Iris pigment epithelial cell (primary cell): ENCODE measurements at regions not wholly inside any gene's neighbourhood (a gene's known extent, or its start where the extent isn't known, plus 50 kb on each side); places are given as distances from the start of the nearest gene placed in this dataset.

Experiments used
- DNase-seq: peaks from one replicate; pipeline ENCODE4 v3.0.0-alpha.2; 2011; ENCODE audit warnings: low read depth

GRCh38 chr7:136807598-136807997 lies 60.9 kb upstream of the CHRM2 start:
- no peak for DNase-seq

GRCh38 chr7:136803028-136803427 lies 65.4 kb upstream of the CHRM2 start:
- no peak for DNase-seq

- no peak for DNase-seq
These were observed 84.5 kb upstream of the CHRM2 start for GRCh38 chr7:136783934-136784333.

GRCh38 chr7:136741941-136742340 lies 126.5 kb upstream of the CHRM2 start:
- DNase-seq: peak; percentile 1

- DNase-seq: no peak
These were observed 139.5 kb upstream of the CHRM2 start for GRCh38 chr7:136728945-136729344.

- DNase-seq: no peak
These were observed 142.0 kb upstream of the CHRM2 start for GRCh38 chr7:136726460-136726859.

GRCh38 chr7:136717910-136718557 lies 150.4 kb upstream of the CHRM2 start:
- DNase-seq: no peak

- DNase-seq: no peak
These were observed 154.4 kb upstream of the CHRM2 start for GRCh38 chr7:136714062-136714461.

- no peak for DNase-seq
These were observed 157.7 kb upstream of the CHRM2 start for GRCh38 chr7:136710751-136711150.

GRCh38 chr7:136709876-136710275 lies 158.6 kb upstream of the CHRM2 start:
- no peak for DNase-seq

GRCh38 chr7:136702913-136703312 lies 165.5 kb upstream of the CHRM2 start:
- DNase-seq: no peak

GRCh38 chr7:136698977-136699376 lies 169.5 kb upstream of the CHRM2 start:
- DNase-seq: no peak

- no peak for DNase-seq
These were observed 170.2 kb upstream of the CHRM2 start for GRCh38 chr7:136698231-136698630.

GRCh38 chr7:136697271-136697670 lies 171.2 kb upstream of the CHRM2 start:
- no peak for DNase-seq

GRCh38 chr7:136693166-136694119 lies 175.0 kb upstream of the CHRM2 start:
- no peak for DNase-seq

- DNase-seq: no peak
These were observed 176.2 kb upstream of the CHRM2 start for GRCh38 chr7:136692221-136692620.

GRCh38 chr7:136688601-136689000 lies 179.9 kb upstream of the CHRM2 start:
- DNase-seq: no peak

- DNase-seq: peak; percentile 46
These were observed 180.6 kb upstream of the CHRM2 start for GRCh38 chr7:136687693-136688322.

GRCh38 chr7:136685501-136686173 lies 182.8 kb upstream of the CHRM2 start:
- DNase-seq: no peak

GRCh38 chr7:136677471-136678365 lies 190.7 kb upstream of the CHRM2 start:
- peak; percentile 73 for DNase-seq

GRCh38 chr7:136667584-136667983 lies 200.9 kb upstream of the CHRM2 start:
- no peak for DNase-seq
